ENCODE measurements at regions not wholly inside any gene's neighbourhood (a gene's known extent, or its start where the extent isn't known, plus 50 kb on each side); places are given as distances from the start of the nearest gene placed in this dataset.

DNA sequence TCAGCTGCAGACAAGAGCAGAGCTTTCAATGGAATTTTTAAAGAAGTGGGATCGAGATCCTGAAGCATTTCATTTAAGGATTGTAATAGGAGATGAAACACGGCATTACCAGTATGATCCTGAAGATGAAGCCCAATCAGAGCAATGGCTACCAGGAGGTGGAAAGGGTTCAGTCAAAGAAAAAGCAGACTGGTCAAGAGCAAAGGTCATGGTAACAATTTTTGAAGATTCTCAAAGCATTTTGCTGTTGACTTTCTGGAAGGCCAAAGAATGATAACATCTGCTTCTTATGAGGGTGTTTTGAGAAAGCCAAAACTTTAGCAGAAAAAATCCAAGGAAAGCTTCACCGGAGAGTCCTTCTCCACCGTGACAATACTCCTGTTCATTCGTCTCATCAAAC lies 204.3 kb upstream of the EEA1 start:
- Histone ChIP-seq H3K4me3 (no peak overlapping the region), H3K27ac (no peak overlapping the region), H3K36me3 (no peaks in the 10 kb centered on the region), H3K27me3 (no peaks in the 10 kb centered on the region), H3K4me1 (peaks cover 0 to 16% (median 0%) of the 10 kb centered on the region in 4 donors), H3K9me3 (no peaks in the 10 kb centered on the region)
- no peak for TF ChIP-seq CTCF (IDR thresholded peaks at IDR 0.05)
- TF ChIP-seq POLR2A (IDR thresholded peaks at IDR 0.05) = no peak
- no peak for DNase-seq

DNA sequence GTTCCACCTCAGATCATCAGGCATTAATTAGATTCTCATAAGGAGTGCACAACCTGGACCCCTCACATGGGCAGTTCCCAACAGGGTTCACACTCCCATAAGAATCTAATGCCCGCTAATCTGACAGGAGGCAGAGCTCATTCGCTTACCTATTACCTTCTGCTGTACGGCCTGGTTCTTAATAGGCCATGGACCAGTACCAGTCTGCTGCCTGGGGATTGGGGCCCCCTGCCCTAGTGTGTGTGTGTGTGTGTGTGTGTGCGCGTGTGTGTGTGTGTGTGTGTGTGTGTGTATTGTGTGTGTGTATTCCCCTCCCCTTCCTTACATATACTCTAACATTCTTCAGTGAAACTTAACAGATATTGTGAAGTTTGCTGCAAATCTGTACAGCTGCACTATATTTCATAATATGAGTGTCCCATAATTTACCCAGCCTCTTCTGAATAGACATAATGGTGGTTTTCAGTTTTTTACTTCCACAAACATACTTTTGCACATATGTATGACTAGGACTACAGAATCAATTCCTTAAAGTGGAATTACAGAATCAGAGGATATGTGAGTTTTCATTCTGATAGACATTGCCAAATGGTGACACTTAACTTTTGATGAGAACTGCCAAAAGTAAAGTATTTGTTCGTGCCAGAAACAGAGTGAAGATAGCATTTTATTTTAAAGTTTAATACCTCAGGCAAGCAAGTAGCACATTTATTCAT lies 205.2 kb upstream of the EEA1 start:
- H3K27me3 ChIP-seq = no peaks in the 10 kb centered on the region
- no peak for DNase-seq
- H3K27ac ChIP-seq = peak overlapping the region in 1 of 4 donors; percentile 49
- no peak overlapping the region for H3K4me3 ChIP-seq
- H3K9me3 ChIP-seq = no peaks in the 10 kb centered on the region
- peaks cover 0 to 15% (median 0%) of the 10 kb centered on the region in 4 donors for H3K4me1 ChIP-seq
- no peaks in the 10 kb centered on the region for H3K36me3 ChIP-seq
- TF ChIP-seq CTCF (IDR thresholded peaks at IDR 0.05) = no peak
- no peak for TF ChIP-seq POLR2A (IDR thresholded peaks at IDR 0.05)

DNA sequence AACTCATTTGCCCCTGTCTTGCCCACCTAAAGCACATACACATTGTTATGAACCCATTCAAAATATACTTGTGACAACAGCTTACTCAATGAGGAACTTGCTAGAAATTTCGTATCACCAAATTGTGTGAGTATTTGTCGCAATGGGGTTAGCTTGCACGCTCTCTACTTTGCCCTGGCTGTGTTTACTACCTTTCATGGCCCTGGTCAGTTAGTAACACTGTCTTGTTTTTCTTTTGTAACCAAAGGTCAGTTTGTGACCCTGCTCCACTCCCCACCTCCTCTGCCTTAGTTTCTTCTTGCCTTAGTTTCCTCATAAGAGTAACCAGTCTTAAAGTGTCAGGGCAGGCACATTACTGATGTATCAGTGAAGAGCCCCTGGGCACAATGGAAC lies 205.8 kb upstream of the EEA1 start:
- Histone ChIP-seq H3K27me3 (no peaks in the 10 kb centered on the region), H3K27ac (peak overlapping the region in 2 of 4 donors; percentile 5 to 49), H3K4me3 (no peak overlapping the region), H3K36me3 (no peaks in the 10 kb centered on the region), H3K9me3 (no peaks in the 10 kb centered on the region), H3K4me1 (peaks cover 0 to 15% (median 0%) of the 10 kb centered on the region in 4 donors)
- DNase-seq = no peak
- TF ChIP-seq CTCF (IDR thresholded peaks at IDR 0.05) (no peak), POLR2A (IDR thresholded peaks at IDR 0.05) (no peak)

DNA sequence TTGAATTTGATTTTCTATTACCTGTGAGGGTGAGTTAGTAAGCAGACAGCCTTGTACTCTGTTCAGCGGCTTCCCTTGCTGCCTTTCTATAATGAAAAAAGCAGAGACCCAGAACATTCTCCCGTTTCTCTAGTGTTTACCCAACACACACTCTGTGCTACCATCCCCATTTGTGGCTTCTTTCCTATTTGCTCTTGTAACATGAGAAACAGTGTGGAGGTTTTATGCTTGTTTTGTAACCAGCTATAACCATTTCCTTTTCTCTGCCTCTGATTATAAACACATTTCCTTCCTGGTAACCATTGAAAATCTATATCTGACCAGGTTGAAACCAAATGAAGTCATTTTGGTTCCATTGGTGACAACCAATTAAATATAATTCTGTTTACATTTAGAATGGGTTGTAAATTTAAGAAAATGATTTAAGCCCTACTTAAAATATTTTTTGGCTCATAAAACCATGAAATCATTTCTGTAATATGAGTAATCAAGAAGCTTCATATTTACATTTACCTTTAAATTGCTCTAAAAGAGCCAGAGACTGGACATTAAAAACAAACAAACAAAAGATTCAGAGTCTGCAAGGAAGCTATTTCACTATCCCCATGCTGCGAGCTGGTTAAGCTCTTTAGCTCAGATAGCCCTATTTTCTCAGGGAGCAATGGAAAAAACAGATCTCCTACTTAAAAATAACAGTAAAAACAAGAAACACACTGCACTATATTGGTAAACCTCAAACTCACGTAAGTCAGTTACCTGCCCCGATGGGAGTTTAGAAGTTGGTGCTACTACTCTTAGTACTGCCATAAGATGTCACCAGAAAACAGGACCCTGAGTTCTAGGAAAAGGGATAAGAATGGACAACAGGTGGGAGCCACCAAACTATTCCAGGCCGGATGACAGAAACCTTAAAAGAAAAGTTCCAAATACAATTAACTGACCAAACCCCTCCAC lies 206.5 kb upstream of the EEA1 start:
- DNase-seq = no peak
- TF ChIP-seq POLR2A (IDR thresholded peaks at IDR 0.05) (no peak), CTCF (IDR thresholded peaks at IDR 0.05) (no peak)
- Histone ChIP-seq H3K4me1 (peaks cover 0 to 15% (median 0%) of the 10 kb centered on the region in 4 donors), H3K27ac (peak overlapping the region in 2 of 4 donors; percentile 5 to 49), H3K36me3 (no peaks in the 10 kb centered on the region), H3K4me3 (no peak overlapping the region), H3K27me3 (no peaks in the 10 kb centered on the region), H3K9me3 (no peaks in the 10 kb centered on the region)

- no peak for TF ChIP-seq CTCF (IDR thresholded peaks at IDR 0.05)
- no peak for TF ChIP-seq POLR2A (IDR thresholded peaks at IDR 0.05)
- no peaks in the 10 kb centered on the region for H3K9me3 ChIP-seq
- no peak for DNase-seq
- H3K36me3 ChIP-seq = no peaks in the 10 kb centered on the region
- no peaks in the 10 kb centered on the region for H3K27me3 ChIP-seq
- peaks cover 0 to 15% (median 0%) of the 10 kb centered on the region in 4 donors for H3K4me1 ChIP-seq
- no peak overlapping the region for H3K4me3 ChIP-seq
- no peak overlapping the region for H3K27ac ChIP-seq
Measured at GRCh38 chr12:93136253-93137055, 207.4 kb upstream of the EEA1 start.

Measured in Peyer's patch (tissue), 4 donors.